Fibroblast of lung (primary cell): ENCODE measurements at regions not wholly inside any gene's neighbourhood (a gene's known extent, or its start where the extent isn't known, plus 50 kb on each side); places are given as distances from the start of the nearest gene placed in this dataset.

Source experiments
- EZH2 ChIP-seq: IDR thresholded peaks from 2 replicates; pipeline ENCODE4 v1.5.1; 2012; ENCODE audit warnings: low read length, control low read depth, mild to moderate bottlenecking; ENCODE audit errors: missing control alignments
- TF ChIP-seq, protein P1 (sequence below), 2 donors: IDR thresholded peaks in 1 of 2; conservative IDR thresholded peaks in 1 of 2; 1 replicate in 1 of 2; 2 replicates in 1 of 2; pipeline ENCODE4 v1.5.1; 2011 to 2012; ENCODE audit warnings: low read length in 2 of 2, control low read depth in 1 of 2, inconsistent platforms in 1 of 2, low read depth in 1 of 2, mild to moderate bottlenecking in 1 of 2

DNA sequence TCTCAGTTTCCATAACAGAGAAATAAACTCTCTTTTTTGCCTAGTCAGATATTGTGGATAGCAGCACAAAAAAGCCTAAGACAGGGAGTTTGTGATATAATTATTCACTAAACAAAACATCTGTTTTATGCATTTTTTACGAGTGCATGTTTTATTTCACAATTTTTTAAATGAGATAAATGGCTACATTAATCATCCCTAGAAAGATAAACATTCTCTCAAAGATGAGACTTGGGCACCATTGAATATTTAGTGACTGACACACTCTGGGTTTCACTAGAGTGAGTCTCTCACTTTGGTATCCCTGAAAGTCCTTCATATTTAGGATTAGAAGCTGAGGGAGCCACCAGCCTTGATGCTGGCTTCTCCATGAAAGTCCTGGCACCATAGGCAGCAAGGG is 74.3 kb upstream of the LRCH1 start:
- TF ChIP-seq, protein P1, sequence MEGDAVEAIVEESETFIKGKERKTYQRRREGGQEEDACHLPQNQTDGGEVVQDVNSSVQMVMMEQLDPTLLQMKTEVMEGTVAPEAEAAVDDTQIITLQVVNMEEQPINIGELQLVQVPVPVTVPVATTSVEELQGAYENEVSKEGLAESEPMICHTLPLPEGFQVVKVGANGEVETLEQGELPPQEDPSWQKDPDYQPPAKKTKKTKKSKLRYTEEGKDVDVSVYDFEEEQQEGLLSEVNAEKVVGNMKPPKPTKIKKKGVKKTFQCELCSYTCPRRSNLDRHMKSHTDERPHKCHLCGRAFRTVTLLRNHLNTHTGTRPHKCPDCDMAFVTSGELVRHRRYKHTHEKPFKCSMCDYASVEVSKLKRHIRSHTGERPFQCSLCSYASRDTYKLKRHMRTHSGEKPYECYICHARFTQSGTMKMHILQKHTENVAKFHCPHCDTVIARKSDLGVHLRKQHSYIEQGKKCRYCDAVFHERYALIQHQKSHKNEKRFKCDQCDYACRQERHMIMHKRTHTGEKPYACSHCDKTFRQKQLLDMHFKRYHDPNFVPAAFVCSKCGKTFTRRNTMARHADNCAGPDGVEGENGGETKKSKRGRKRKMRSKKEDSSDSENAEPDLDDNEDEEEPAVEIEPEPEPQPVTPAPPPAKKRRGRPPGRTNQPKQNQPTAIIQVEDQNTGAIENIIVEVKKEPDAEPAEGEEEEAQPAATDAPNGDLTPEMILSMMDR (conservative IDR thresholded peaks at IDR 0.05 in 1 of 2, IDR thresholded peaks at IDR 0.05 in 1 of 2; ENCODE audit: low read depth in 1 of 2, low read length in 2 of 2): no peak
- no peak for TF ChIP-seq EZH2
